ENCODE measurements at regions not wholly inside any gene's neighbourhood (a gene's known extent, or its start where the extent isn't known, plus 50 kb on each side); places are given as distances from the start of the nearest gene placed in this dataset.

- Histone ChIP-seq H3K27me3 (ENCODE audit: control insufficient read depth, insufficient read depth, low read length) (no peaks in the 10 kb centered on the region), H3K4me1 (no peaks in the 10 kb centered on the region), H3K9me3 (ENCODE audit: control insufficient read depth, low read length) (no peaks in the 10 kb centered on the region), H3K9ac (no peak overlapping the region), H3K4me2 (ENCODE audit: low read length) (no peak overlapping the region), H3K36me3 (ENCODE audit: control insufficient read depth, insufficient read depth, low read length) (no peaks in the 10 kb centered on the region), H3K27ac (no peak overlapping the region), H3K79me2 (no peaks in the 10 kb centered on the region), H2AFZ (no peak overlapping the region), H3K4me3 (ENCODE audit: low read depth, low read length) (no peak overlapping the region)
- no peak for TF ChIP-seq CTCF (IDR thresholded peaks at IDR 0.05)
Observed at GRCh38 chr12:111207761-111208160, 161.1 kb downstream of the PHETA1 start.

- no peak for TF ChIP-seq CTCF (IDR thresholded peaks at IDR 0.05)
- no peaks in the 10 kb centered on the region for H3K27me3 ChIP-seq (ENCODE audit: control insufficient read depth, insufficient read depth, low read length)
- no peaks in the 10 kb centered on the region for H3K9me3 ChIP-seq (ENCODE audit: control insufficient read depth, low read length)
Observed at GRCh38 chr12:111204788-111205241, 164.1 kb downstream of the PHETA1 start.

GRCh38 chr12:111203969-111204368, 164.9 kb downstream of the PHETA1 start:
- H3K9me3 ChIP-seq (ENCODE audit: control insufficient read depth, low read length), result no peaks in the 10 kb centered on the region
- H3K4me2 ChIP-seq (ENCODE audit: low read length), result no peak overlapping the region
- no peak overlapping the region for H2AFZ ChIP-seq
- no peak overlapping the region for H3K9ac ChIP-seq
- TF ChIP-seq CTCF (IDR thresholded peaks at IDR 0.05), result no peak
- no peak overlapping the region for H3K27ac ChIP-seq
- no peaks in the 10 kb centered on the region for H3K4me1 ChIP-seq
- H3K27me3 ChIP-seq (ENCODE audit: control insufficient read depth, insufficient read depth, low read length), result no peaks in the 10 kb centered on the region
- no peak overlapping the region for H3K4me3 ChIP-seq (ENCODE audit: low read depth, low read length)
- no peaks in the 10 kb centered on the region for H3K36me3 ChIP-seq (ENCODE audit: control insufficient read depth, insufficient read depth, low read length)
- no peaks in the 10 kb centered on the region for H3K79me2 ChIP-seq

More at GRCh38 chr12:111204788-111205241, 164.1 kb downstream of the PHETA1 start:
- Histone ChIP-seq H3K4me1 (no peaks in the 10 kb centered on the region), H3K4me2 (ENCODE audit: low read length) (no peak overlapping the region), H3K36me3 (ENCODE audit: control insufficient read depth, insufficient read depth, low read length) (no peaks in the 10 kb centered on the region), H3K9ac (no peak overlapping the region), H3K27ac (no peak overlapping the region), H3K79me2 (no peaks in the 10 kb centered on the region), H2AFZ (no peak overlapping the region), H3K4me3 (ENCODE audit: low read depth, low read length) (no peak overlapping the region)

GRCh38 chr12:111203446-111203845, 165.4 kb downstream of the PHETA1 start:
- Histone ChIP-seq H3K4me3 (ENCODE audit: low read depth, low read length) (no peak overlapping the region), H3K36me3 (ENCODE audit: control insufficient read depth, insufficient read depth, low read length) (no peaks in the 10 kb centered on the region), H3K4me2 (ENCODE audit: low read length) (no peak overlapping the region), H3K27me3 (ENCODE audit: control insufficient read depth, insufficient read depth, low read length) (no peaks in the 10 kb centered on the region), H3K9ac (no peak overlapping the region), H3K27ac (no peak overlapping the region), H3K79me2 (no peaks in the 10 kb centered on the region), H2AFZ (no peak overlapping the region), H3K4me1 (no peaks in the 10 kb centered on the region), H3K9me3 (ENCODE audit: control insufficient read depth, low read length) (no peaks in the 10 kb centered on the region)
- TF ChIP-seq CTCF (IDR thresholded peaks at IDR 0.05), result no peak

GRCh38 chr12:111202237-111202915, 166.5 kb downstream of the PHETA1 start:
- TF ChIP-seq CTCF (IDR thresholded peaks at IDR 0.05), result no peak
- no peak overlapping the region for H3K4me2 ChIP-seq (ENCODE audit: low read length)
- no peaks in the 10 kb centered on the region for H3K4me1 ChIP-seq
- no peaks in the 10 kb centered on the region for H3K9me3 ChIP-seq (ENCODE audit: control insufficient read depth, low read length)
- no peak overlapping the region for H3K4me3 ChIP-seq (ENCODE audit: low read depth, low read length)
- H3K36me3 ChIP-seq (ENCODE audit: control insufficient read depth, insufficient read depth, low read length), result no peaks in the 10 kb centered on the region
- H3K79me2 ChIP-seq, result no peaks in the 10 kb centered on the region
- H3K9ac ChIP-seq, result no peak overlapping the region
- H2AFZ ChIP-seq, result no peak overlapping the region
- H3K27ac ChIP-seq, result no peak overlapping the region
- H3K27me3 ChIP-seq (ENCODE audit: control insufficient read depth, insufficient read depth, low read length), result no peaks in the 10 kb centered on the region
